ENCODE measurements at regions not wholly inside any gene's neighbourhood (a gene's known extent, or its start where the extent isn't known, plus 50 kb on each side); places are given as distances from the start of the nearest gene placed in this dataset.

- no peak for TF ChIP-seq EP300 (IDR thresholded peaks at IDR 0.05)
- TF ChIP-seq CTCF (IDR thresholded peaks at IDR 0.05): no peak
Measured at GRCh38 chr4:45327544-45327943, 601.2 kb upstream of the GNPDA2 start.

All from stomach (tissue), 4 donors.